ENCODE measurements at regions not wholly inside any gene's neighbourhood (a gene's known extent, or its start where the extent isn't known, plus 50 kb on each side); places are given as distances from the start of the nearest gene placed in this dataset.
A peak's percentile ranks its signal among the peaks of the same experiment; 100 is the strongest.

DNA sequence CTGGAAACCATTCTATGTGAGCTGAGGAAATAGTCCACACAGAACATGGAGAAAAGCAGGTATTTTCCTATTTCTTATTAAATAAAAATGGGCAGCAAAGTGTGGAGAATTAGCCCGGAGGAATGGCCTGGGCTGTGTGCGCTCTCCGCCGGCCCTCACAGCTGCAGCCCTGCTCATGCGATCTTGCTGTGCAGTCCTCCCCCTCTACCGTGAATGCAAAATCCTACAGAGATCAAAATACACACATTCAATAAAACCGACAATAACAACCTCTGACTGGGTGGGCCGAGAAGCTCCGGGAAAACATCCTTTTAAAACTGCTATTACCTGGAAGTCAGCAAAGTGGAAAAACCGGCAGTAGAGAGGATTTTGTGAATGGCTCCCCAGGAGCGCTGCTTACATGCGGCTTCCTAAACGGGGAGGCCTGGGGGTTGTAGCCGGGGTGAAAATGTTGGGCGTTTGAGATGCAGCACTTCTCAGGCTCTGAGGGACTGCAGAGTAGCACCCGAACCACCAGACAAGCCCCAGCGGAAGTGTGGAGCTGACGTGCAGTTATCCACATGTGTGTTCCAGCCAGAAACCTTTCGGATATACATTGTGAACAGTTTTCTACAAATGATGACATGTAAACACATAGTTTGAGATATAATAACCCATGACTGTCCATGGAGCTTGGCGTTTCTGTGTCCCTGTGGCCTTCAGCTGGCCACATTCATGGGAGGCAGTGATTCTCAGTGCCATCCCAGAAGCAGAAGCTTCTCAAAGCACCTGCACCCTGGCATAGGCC is 94.2 kb upstream of the ALKAL2 start:
- no peak overlapping the region for H3K27ac Mint-ChIP-seq
- H3K4me3 ChIP-seq = no peak overlapping the region
- no peaks in the 10 kb centered on the region for H4K20me1 ChIP-seq (ENCODE audit: low read depth)
- no peak overlapping the region for H3K9ac ChIP-seq
- DNase-seq (ENCODE audit: low spot score) = no peak
- H3K9me3 Mint-ChIP-seq = peaks cover 34% of the 10 kb centered on the region
- no peak overlapping the region for H3K4me3 Mint-ChIP-seq
- peaks cover 36% of the 10 kb centered on the region for H3K4me1 Mint-ChIP-seq
- no peaks in the 10 kb centered on the region for H3K79me2 ChIP-seq (ENCODE audit: low read depth)
- no peaks in the 10 kb centered on the region for H3K36me3 ChIP-seq
- peaks cover 20% of the 10 kb centered on the region for H3K4me1 ChIP-seq
- peaks cover 4% of the 10 kb centered on the region for H3K27me3 Mint-ChIP-seq (ENCODE audit: insufficient read depth, low read depth)
- TF ChIP-seq EZH2 (IDR thresholded peaks at IDR 0.05) (no peak), EZH2phosphoT487 (IDR thresholded peaks at IDR 0.05) (no peak)
- TF ChIP-seq, protein P1, sequence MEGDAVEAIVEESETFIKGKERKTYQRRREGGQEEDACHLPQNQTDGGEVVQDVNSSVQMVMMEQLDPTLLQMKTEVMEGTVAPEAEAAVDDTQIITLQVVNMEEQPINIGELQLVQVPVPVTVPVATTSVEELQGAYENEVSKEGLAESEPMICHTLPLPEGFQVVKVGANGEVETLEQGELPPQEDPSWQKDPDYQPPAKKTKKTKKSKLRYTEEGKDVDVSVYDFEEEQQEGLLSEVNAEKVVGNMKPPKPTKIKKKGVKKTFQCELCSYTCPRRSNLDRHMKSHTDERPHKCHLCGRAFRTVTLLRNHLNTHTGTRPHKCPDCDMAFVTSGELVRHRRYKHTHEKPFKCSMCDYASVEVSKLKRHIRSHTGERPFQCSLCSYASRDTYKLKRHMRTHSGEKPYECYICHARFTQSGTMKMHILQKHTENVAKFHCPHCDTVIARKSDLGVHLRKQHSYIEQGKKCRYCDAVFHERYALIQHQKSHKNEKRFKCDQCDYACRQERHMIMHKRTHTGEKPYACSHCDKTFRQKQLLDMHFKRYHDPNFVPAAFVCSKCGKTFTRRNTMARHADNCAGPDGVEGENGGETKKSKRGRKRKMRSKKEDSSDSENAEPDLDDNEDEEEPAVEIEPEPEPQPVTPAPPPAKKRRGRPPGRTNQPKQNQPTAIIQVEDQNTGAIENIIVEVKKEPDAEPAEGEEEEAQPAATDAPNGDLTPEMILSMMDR (IDR thresholded peaks at IDR 0.05) = no peak
- H3K9me3 ChIP-seq (ENCODE audit: low read depth) = no peaks in the 10 kb centered on the region
- peaks cover 5% of the 10 kb centered on the region for H3K36me3 Mint-ChIP-seq
- H3K27ac ChIP-seq = no peak overlapping the region
- peaks cover 7% of the 10 kb centered on the region for H3K27me3 ChIP-seq
- H3K4me2 ChIP-seq = peak overlapping the region; percentile 22
- H3F3A ChIP-seq (ENCODE audit: low read depth) = peaks cover 12% of the 10 kb centered on the region
- H2AFZ ChIP-seq (replicated peaks) = peak overlapping the region; percentile 96

DNA sequence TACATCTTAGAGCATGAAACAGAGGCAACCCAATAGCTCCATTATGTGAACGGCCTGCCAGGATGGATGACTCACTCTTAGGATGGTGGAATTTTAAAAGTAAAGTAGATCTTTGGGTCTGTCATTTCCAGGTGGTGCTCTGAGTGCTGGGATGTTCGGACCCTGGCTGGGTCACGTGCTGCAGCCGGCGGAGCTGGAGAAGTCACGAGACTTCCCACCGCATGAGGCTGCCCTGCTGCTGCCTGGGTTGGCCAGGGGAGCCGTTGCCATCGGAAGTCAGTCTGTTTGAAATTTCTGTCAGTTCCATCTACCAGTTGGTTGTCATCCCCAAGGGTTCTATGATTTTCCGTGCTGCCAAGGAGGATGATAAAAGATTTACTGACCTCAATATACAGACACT is 93.3 kb upstream of the ALKAL2 start:
- Mint-ChIP-seq H3K27me3 (ENCODE audit: insufficient read depth, low read depth) (peaks cover 2% of the 10 kb centered on the region), H3K4me1 (peaks cover 29% of the 10 kb centered on the region), H3K4me3 (no peak overlapping the region), H3K27ac (no peak overlapping the region), H3K9me3 (peaks cover 36% of the 10 kb centered on the region), H3K36me3 (peaks cover 5% of the 10 kb centered on the region)
- Histone ChIP-seq H3K27me3 (peaks cover 7% of the 10 kb centered on the region), H4K20me1 (ENCODE audit: low read depth) (no peaks in the 10 kb centered on the region), H3K9ac (no peak overlapping the region), H3K4me3 (no peak overlapping the region), H3K9me3 (ENCODE audit: low read depth) (no peaks in the 10 kb centered on the region), H3K4me2 (no peak overlapping the region), H3F3A (ENCODE audit: low read depth) (peaks cover 12% of the 10 kb centered on the region), H3K4me1 (peaks cover 17% of the 10 kb centered on the region), H3K27ac (no peak overlapping the region), H3K79me2 (ENCODE audit: low read depth) (no peaks in the 10 kb centered on the region), H2AFZ (replicated peaks) (no peak overlapping the region), H3K36me3 (no peaks in the 10 kb centered on the region)
- TF ChIP-seq EZH2phosphoT487 (IDR thresholded peaks at IDR 0.05) = no peak
- no peak for TF ChIP-seq EZH2 (IDR thresholded peaks at IDR 0.05)
- TF ChIP-seq, protein P1 (IDR thresholded peaks at IDR 0.05) = no peak
- no peak for DNase-seq (ENCODE audit: low spot score)

DNA sequence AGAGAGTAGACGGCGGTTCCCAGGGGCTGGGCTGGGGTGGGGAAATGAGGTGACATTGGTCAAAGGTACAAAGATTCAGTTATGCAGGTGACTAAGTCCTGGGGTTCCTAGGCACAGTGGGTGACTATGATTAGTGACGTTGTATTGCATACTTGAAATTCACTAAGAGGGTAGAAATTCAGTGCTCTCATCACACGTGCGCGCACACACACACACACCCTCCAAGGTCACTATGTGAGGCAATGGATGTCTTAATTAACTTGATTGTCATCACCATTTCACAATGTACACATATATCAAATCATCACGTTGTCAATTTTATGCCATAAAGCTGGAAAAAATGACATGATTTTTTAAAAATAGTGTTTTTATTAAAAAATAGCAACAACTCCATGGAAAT is 92.9 kb upstream of the ALKAL2 start:
- peaks cover 2% of the 10 kb centered on the region for H3K27me3 Mint-ChIP-seq (ENCODE audit: insufficient read depth, low read depth)

More for the DNA sequence above, 92.9 kb upstream of the ALKAL2 start:
- Histone ChIP-seq H2AFZ (replicated peaks) (no peak overlapping the region), H3K4me3 (no peak overlapping the region), H3K9me3 (ENCODE audit: low read depth) (no peaks in the 10 kb centered on the region), H3K27ac (no peak overlapping the region), H3K27me3 (peaks cover 7% of the 10 kb centered on the region), H3K9ac (no peak overlapping the region), H3K4me2 (no peak overlapping the region), H3K36me3 (no peaks in the 10 kb centered on the region), H4K20me1 (ENCODE audit: low read depth) (no peaks in the 10 kb centered on the region), H3F3A (ENCODE audit: low read depth) (peaks cover 12% of the 10 kb centered on the region), H3K79me2 (ENCODE audit: low read depth) (no peaks in the 10 kb centered on the region), H3K4me1 (peaks cover 13% of the 10 kb centered on the region)
- peaks cover 25% of the 10 kb centered on the region for H3K4me1 Mint-ChIP-seq
- peaks cover 36% of the 10 kb centered on the region for H3K9me3 Mint-ChIP-seq
- DNase-seq (ENCODE audit: low spot score) = no peak
- no peak overlapping the region for H3K27ac Mint-ChIP-seq
- peaks cover 5% of the 10 kb centered on the region for H3K36me3 Mint-ChIP-seq
- no peak for TF ChIP-seq EZH2phosphoT487 (IDR thresholded peaks at IDR 0.05)
- TF ChIP-seq EZH2 (IDR thresholded peaks at IDR 0.05) = no peak
- TF ChIP-seq, protein P1 (IDR thresholded peaks at IDR 0.05) = no peak
- H3K4me3 Mint-ChIP-seq = no peak overlapping the region
